SK-N-SH treated with all-trans-retinoic acid at 6 μM for 48 hours (cell line): ENCODE measurements at regions not wholly inside any gene's neighbourhood (a gene's known extent, or its start where the extent isn't known, plus 50 kb on each side); places are given as distances from the start of the nearest gene placed in this dataset.
"Not testable (repeated sequence)": the region's sequence is repeated elsewhere in the genome, so short reads cannot be mapped to it uniquely, and the experiment has no call there.

Source experiments
- ATAC-seq: fragments of 200-7000 bp; cut with Tn5 transposase; 3 replicates; pipeline ENCODE4 v1.9.1; 2020; ENCODE audit warnings: mild to moderate bottlenecking, moderate library complexity
- ARNTL ChIP-seq: fragments of 450-650 bp; formaldehyde crosslinking; IDR thresholded peaks from 2 replicates; pipeline ENCODE4 v1.5.0; 2020; ENCODE audit warnings: low read depth, mild to moderate bottlenecking, moderate library complexity, borderline replicate concordance
- BACH2 ChIP-seq: fragments of 250-450 bp; sonication (Bioruptor Pico); IDR thresholded peaks from 2 replicates; pipeline ENCODE4 v1.9.0; 2021; ENCODE audit warnings: mild to moderate bottlenecking, borderline replicate concordance
- ESRRG ChIP-seq: fragments of 250-450 bp; sonication (Bioruptor Pico); IDR thresholded peaks from 2 replicates; pipeline ENCODE4 v1.6.1; 2021; ENCODE audit warnings: mild to moderate bottlenecking
- ISL1 ChIP-seq: fragments of 250-450 bp; sonication (Bioruptor Pico); IDR thresholded peaks from 2 replicates; pipeline ENCODE4 v2.1.2; 2022; ENCODE audit warnings: mild to moderate bottlenecking, moderate library complexity
- OSR1 ChIP-seq: fragments of 250-450 bp; sonication (Bioruptor Pico); IDR thresholded peaks from 2 replicates; pipeline ENCODE4 v1.8.0; 2022; ENCODE audit warnings: moderate library complexity, mild to moderate bottlenecking, inconsistent platforms
- PPARA ChIP-seq: fragments of 250-450 bp; sonication (Bioruptor Pico); IDR thresholded peaks from 2 replicates; pipeline ENCODE4 v1.5.0; 2020; ENCODE audit warnings: mild to moderate bottlenecking, borderline replicate concordance
- RARB ChIP-seq: fragments of 250-450 bp; sonication (Bioruptor Pico); IDR thresholded peaks from 2 replicates; pipeline ENCODE4 v1.8.0; 2021; ENCODE audit warnings: mild to moderate bottlenecking, moderate library complexity
- TCF4 ChIP-seq: fragments of 250-450 bp; sonication (Bioruptor Pico); IDR thresholded peaks from 2 replicates; pipeline ENCODE4 v1.8.0; 2021; ENCODE audit warnings: mild to moderate bottlenecking, moderate library complexity, borderline replicate concordance
- ZC3H10 ChIP-seq: fragments of 250-450 bp; sonication (Bioruptor Pico); IDR thresholded peaks from 2 replicates; pipeline ENCODE4 v1.5.1; 2021; ENCODE audit warnings: mild to moderate bottlenecking, moderate library complexity
- ZFP30 ChIP-seq: fragments of 450-650 bp; formaldehyde crosslinking; IDR thresholded peaks from 2 replicates; pipeline ENCODE4 v1.5.0; 2022; ENCODE audit warnings: mild to moderate bottlenecking, moderate library complexity
- ZNF565 ChIP-seq: fragments of 450-650 bp; formaldehyde crosslinking; conservative IDR thresholded peaks from 2 replicates; pipeline ENCODE4 v1.5.0; 2020; ENCODE audit warnings: low read depth, mild to moderate bottlenecking, moderate library complexity
- ZNF70 ChIP-seq: fragments of 450-650 bp; formaldehyde crosslinking; IDR thresholded peaks from 2 replicates; pipeline ENCODE4 v1.5.0; 2020; ENCODE audit warnings: mild to moderate bottlenecking, moderate library complexity
- ZNF8 ChIP-seq: fragments of 450-650 bp; formaldehyde crosslinking; IDR thresholded peaks from 2 replicates; pipeline ENCODE4 v1.5.0; 2020; ENCODE audit warnings: mild to moderate bottlenecking, moderate library complexity
- TF ChIP-seq, protein P1 (sequence below): fragments of 250-450 bp; sonication (Bioruptor Pico); IDR thresholded peaks from 2 replicates; pipeline ENCODE4 v1.8.0; 2021; ENCODE audit warnings: low read depth, mild to moderate bottlenecking, moderate library complexity, borderline replicate concordance
- TF ChIP-seq, protein P2 (sequence below): fragments of 250-450 bp; sonication (Bioruptor Pico); IDR thresholded peaks from 2 replicates; pipeline ENCODE4 v1.8.0; 2020; ENCODE audit warnings: mild to moderate bottlenecking, moderate library complexity, borderline replicate concordance
- TF ChIP-seq, protein P3 (sequence below): fragments of 250-450 bp; sonication (Bioruptor Pico); IDR thresholded peaks from 2 replicates; pipeline ENCODE4 v1.5.1; 2020; ENCODE audit warnings: low read depth, mild to moderate bottlenecking, moderate library complexity
- TF ChIP-seq, protein P4 (sequence below): fragments of 250-450 bp; sonication (Bioruptor Pico); IDR thresholded peaks from 2 replicates; pipeline ENCODE4 v1.5.1; 2021; ENCODE audit warnings: mild to moderate bottlenecking, moderate library complexity

DNA sequence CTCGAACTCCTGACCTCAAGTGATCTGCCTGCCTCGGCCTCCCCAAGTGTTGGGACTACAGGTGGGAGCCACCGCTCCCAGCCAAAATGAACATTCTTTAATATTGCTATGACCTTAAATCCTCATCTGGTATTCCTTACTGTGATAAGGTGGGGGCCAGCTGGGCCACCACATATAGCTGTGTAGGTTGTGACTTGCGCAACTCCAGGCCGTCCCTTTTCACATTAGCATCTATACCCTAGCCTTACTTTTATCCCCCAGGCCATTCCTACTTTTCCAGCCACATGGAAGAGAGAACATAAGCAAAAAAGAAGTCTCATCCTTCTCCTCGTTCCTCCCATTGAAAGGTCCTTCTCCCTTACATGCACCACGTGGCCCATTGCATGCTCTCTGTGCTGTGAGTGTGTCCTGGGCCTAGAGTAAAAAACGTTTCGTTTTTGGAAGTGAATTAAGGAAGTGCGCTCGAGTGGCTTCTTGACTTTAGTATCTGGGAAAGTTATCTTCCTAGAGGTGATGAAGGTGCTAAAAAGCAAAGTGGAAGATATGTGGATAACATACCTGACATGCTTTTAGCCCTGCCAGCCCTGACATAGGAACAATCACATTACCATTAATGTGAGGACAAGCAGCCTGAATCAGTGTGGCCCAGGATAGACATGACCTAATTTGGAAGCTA, 56.8 kb upstream of the KIF13A start:
- TF ChIP-seq, protein P1, sequence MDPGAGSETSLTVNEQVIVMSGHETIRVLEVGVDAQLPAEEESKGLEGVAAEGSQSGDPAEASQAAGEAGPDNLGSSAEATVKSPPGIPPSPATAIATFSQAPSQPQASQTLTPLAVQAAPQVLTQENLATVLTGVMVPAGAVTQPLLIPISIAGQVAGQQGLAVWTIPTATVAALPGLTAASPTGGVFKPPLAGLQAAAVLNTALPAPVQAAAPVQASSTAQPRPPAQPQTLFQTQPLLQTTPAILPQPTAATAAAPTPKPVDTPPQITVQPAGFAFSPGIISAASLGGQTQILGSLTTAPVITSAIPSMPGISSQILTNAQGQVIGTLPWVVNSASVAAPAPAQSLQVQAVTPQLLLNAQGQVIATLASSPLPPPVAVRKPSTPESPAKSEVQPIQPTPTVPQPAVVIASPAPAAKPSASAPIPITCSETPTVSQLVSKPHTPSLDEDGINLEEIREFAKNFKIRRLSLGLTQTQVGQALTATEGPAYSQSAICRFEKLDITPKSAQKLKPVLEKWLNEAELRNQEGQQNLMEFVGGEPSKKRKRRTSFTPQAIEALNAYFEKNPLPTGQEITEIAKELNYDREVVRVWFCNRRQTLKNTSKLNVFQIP (CRISPR knock-in tag), result no peak
- TF ChIP-seq, protein P2, sequence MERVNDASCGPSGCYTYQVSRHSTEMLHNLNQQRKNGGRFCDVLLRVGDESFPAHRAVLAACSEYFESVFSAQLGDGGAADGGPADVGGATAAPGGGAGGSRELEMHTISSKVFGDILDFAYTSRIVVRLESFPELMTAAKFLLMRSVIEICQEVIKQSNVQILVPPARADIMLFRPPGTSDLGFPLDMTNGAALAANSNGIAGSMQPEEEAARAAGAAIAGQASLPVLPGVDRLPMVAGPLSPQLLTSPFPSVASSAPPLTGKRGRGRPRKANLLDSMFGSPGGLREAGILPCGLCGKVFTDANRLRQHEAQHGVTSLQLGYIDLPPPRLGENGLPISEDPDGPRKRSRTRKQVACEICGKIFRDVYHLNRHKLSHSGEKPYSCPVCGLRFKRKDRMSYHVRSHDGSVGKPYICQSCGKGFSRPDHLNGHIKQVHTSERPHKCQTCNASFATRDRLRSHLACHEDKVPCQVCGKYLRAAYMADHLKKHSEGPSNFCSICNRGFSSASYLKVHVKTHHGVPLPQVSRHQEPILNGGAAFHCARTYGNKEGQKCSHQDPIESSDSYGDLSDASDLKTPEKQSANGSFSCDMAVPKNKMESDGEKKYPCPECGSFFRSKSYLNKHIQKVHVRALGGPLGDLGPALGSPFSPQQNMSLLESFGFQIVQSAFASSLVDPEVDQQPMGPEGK (CRISPR knock-in tag), result no peak
- TF ChIP-seq ZFP30 (CRISPR knock-in tag) (no peak), ESRRG (CRISPR knock-in tag) (no peak), RARB (CRISPR knock-in tag) (no peak), ZNF70 (CRISPR knock-in tag) (no peak), OSR1 (CRISPR knock-in tag) (no peak)
- TF ChIP-seq, all 23 proteins: peak for 0
- ATAC-seq, result no peak

DNA sequence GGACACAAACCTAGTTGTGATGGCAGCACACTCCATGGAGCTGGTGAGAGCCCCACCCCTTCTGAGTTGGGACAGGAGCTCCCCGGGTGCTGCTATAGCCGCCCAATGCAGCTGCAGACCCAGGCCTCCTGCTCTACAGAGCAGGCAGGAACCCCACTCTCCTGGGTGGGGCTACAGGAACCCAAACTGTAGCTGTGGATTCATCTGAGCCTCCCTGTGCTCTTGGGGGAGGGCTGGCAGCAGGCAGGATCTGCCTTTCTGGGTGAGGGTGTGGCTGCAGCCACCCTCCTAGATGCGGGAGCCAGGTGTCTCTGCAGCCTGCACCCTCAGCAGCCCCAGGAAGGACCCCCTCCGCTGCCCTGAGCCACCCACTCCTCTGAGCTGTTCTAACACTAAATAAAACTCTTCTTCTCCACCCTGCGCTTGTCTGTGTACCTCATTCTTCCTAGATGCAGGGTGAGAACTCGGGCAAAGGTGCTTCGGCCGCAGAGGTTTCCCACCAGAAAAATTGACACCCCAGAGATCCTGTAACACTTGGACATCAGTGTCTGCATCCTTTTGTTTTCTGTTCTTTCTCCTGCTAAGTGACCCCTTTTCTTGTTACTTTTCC, 55.2 kb upstream of the KIF13A start:
- TF ChIP-seq ESRRG (CRISPR knock-in tag), result no peak
- TF ChIP-seq RARB (CRISPR knock-in tag), result no peak
- TF ChIP-seq, protein P2 (CRISPR knock-in tag), result no peak
- TF ChIP-seq, protein P3, sequence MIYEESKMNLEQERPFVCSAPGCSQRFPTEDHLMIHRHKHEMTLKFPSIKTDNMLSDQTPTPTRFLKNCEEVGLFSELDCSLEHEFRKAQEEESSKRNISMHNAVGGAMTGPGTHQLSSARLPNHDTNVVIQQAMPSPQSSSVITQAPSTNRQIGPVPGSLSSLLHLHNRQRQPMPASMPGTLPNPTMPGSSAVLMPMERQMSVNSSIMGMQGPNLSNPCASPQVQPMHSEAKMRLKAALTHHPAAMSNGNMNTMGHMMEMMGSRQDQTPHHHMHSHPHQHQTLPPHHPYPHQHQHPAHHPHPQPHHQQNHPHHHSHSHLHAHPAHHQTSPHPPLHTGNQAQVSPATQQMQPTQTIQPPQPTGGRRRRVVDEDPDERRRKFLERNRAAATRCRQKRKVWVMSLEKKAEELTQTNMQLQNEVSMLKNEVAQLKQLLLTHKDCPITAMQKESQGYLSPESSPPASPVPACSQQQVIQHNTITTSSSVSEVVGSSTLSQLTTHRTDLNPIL (CRISPR knock-in tag), result no peak
- TF ChIP-seq, protein P4, sequence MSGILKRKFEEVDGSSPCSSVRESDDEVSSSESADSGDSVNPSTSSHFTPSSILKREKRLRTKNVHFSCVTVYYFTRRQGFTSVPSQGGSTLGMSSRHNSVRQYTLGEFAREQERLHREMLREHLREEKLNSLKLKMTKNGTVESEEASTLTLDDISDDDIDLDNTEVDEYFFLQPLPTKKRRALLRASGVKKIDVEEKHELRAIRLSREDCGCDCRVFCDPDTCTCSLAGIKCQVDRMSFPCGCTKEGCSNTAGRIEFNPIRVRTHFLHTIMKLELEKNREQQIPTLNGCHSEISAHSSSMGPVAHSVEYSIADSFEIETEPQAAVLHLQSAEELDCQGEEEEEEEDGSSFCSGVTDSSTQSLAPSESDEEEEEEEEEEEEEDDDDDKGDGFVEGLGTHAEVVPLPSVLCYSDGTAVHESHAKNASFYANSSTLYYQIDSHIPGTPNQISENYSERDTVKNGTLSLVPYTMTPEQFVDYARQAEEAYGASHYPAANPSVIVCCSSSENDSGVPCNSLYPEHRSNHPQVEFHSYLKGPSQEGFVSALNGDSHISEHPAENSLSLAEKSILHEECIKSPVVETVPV (CRISPR knock-in tag), result no peak
- no peak for TF ChIP-seq ISL1 (CRISPR knock-in tag)
- TF ChIP-seq TCF4 (CRISPR knock-in tag), result no peak
- TF ChIP-seq ARNTL (CRISPR knock-in tag), result no peak
- no peak for TF ChIP-seq ZNF565
- TF ChIP-seq PPARA (CRISPR knock-in tag), result no peak
- TF ChIP-seq ZFP30 (CRISPR knock-in tag), result no peak
- TF ChIP-seq OSR1 (CRISPR knock-in tag), result no peak
- TF ChIP-seq ZNF8 (CRISPR knock-in tag), result no peak
- TF ChIP-seq, protein P1 (CRISPR knock-in tag), result no peak
- no peak for TF ChIP-seq ZC3H10 (CRISPR knock-in tag)
- TF ChIP-seq BACH2, result no peak
- peak; percentile 36 for ATAC-seq

DNA sequence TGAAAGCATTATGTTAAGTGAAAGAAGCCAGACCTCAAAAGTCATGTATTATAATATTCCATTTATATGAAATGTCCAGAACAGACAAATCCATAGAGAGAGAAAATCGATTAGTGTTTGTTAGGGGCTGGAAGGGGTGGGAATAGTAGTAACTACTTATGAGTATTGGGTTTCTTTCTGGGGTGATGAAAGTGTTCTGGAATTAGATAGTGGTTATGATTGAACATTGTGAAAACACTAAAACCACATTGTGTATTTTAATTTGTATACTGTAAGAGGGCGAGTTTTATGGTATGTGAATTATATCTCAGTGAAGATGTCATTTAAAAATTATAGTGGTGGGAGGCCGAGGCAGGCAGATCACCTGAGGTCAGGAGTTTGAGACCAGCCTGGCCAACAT, 52.0 kb upstream of the KIF13A start:
- TF ChIP-seq, protein P2 (CRISPR knock-in tag), result no peak
- ATAC-seq, result no peak

DNA sequence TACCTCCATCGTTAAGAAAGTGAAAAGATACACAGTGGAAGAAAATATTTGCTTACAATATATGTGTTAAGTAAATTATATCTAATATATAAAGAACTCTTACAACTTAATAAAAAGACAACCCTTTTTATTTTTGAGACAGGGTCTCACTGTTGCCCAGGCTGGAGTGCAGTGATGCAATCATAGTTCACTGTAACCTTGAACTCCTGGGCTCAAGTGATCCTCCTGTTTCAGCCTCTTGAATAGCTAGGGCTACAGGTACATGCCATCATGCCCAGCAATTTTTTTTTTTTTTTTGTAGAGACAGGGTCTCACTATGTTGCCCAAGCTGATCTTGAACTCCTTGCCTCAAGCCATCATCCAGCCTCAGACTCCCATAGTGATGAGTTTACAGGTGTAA, 50.8 kb upstream of the KIF13A start:
- ATAC-seq, result not testable (repeated sequence)
